DND-41 (cell line): ENCODE measurements at regions not wholly inside any gene's neighbourhood (a gene's known extent, or its start where the extent isn't known, plus 50 kb on each side); places are given as distances from the start of the nearest gene placed in this dataset.

Experiments used
- ATAC-seq: fragments of 200-7000 bp; cut with Tn5 transposase; 3 replicates; pipeline ENCODE4 v1.9.1; 2021; ENCODE audit warnings: low read depth; ENCODE audit not compliant: insufficient read depth
- DNase-seq: peaks from one replicate; pipeline ENCODE4 v3.0.0-alpha.2; 2020
- H2AFZ ChIP-seq: 2 replicates; pipeline ENCODE4 v1.6.0; 2012; ENCODE audit warnings: low read depth, low read length
- H3K27ac ChIP-seq: 2 replicates; pipeline ENCODE4 v1.5.1; 2012; ENCODE audit warnings: low read length, inconsistent platforms
- H3K27me3 ChIP-seq: fragments of 200-600 bp; sonication (generic); 2 replicates; pipeline ENCODE4 v1.6.0; 2012; ENCODE audit warnings: low read length, mild to moderate bottlenecking, inconsistent platforms; ENCODE audit not compliant: insufficient read depth, poor library complexity
- H3K36me3 ChIP-seq: 2 replicates; pipeline ENCODE4 v1.5.1; 2012; ENCODE audit warnings: low read length, inconsistent platforms; ENCODE audit not compliant: insufficient read depth
- H3K4me1 ChIP-seq: 2 replicates; pipeline ENCODE4 v1.5.1; 2012; ENCODE audit warnings: mild to moderate bottlenecking, low read length; ENCODE audit not compliant: insufficient read depth
- H3K4me2 ChIP-seq: 2 replicates; pipeline ENCODE4 v1.6.0; 2012; ENCODE audit warnings: mild to moderate bottlenecking, moderate library complexity, low read length, inconsistent platforms; ENCODE audit not compliant: insufficient read depth
- H3K4me3 ChIP-seq, 2 experiments: fragments of 200-600 bp in 1 of 2; shearing (Covaris generic) in 1 of 2; 2 replicates each; pipeline ENCODE4 v1.5.1; 2012 to 2016; ENCODE audit warnings: inconsistent platforms in 2 of 2, low read length in 2 of 2, mild to moderate bottlenecking in 2 of 2, low read depth in 1 of 2, moderate library complexity in 1 of 2
- H3K79me2 ChIP-seq: 2 replicates; pipeline ENCODE4 v1.6.0; 2012; ENCODE audit warnings: low read length, inconsistent platforms; ENCODE audit not compliant: insufficient read depth
- H3K9ac ChIP-seq: 2 replicates; pipeline ENCODE4 v1.6.0; 2012; ENCODE audit warnings: low read depth, mild to moderate bottlenecking, inconsistent platforms, low read length, moderate library complexity
- H3K9me3 ChIP-seq: 2 replicates; pipeline ENCODE4 v1.5.1; 2012; ENCODE audit warnings: low read length, moderate library complexity, mild to moderate bottlenecking, inconsistent platforms; ENCODE audit not compliant: insufficient read depth, severe bottlenecking
- H4K20me1 ChIP-seq: 2 replicates; pipeline ENCODE4 v1.6.0; 2012; ENCODE audit warnings: low read length; ENCODE audit not compliant: insufficient read depth
- EZH2 ChIP-seq: IDR thresholded peaks from 3 replicates; pipeline ENCODE4 v1.6.1; 2012; ENCODE audit warnings: borderline replicate concordance, low read depth, mild to moderate bottlenecking, moderate library complexity, low read length, inconsistent platforms; ENCODE audit not compliant: severe bottlenecking
- TF ChIP-seq, protein P1 (sequence below): IDR thresholded peaks from 2 replicates; pipeline ENCODE4 v1.5.1; 2012; ENCODE audit warnings: borderline replicate concordance, low read length, moderate library complexity, mild to moderate bottlenecking; ENCODE audit not compliant: poor library complexity, severe bottlenecking; ENCODE audit errors: extremely low read depth

DNA sequence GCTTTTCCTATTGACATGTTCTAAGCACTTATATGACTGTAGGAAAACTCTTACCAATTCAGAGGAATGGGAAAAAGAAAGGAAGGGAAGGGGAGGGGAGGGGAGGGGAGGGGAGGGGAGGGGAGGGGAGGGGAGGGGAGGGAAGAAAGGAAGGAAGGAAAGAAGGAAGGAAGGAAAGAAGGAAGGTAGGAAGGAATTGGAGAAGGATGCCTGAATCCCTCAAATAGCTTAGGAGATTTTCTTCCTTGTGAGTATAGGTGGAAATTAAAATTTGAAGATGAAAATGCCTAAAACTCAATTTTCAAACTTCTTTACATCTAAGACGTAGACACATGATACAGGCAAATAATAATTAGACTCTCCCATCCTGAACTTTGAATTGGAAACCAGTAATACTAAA lies 463.1 kb downstream of the SATB2 start:
- no peak for TF ChIP-seq EZH2
- TF ChIP-seq, protein P1, sequence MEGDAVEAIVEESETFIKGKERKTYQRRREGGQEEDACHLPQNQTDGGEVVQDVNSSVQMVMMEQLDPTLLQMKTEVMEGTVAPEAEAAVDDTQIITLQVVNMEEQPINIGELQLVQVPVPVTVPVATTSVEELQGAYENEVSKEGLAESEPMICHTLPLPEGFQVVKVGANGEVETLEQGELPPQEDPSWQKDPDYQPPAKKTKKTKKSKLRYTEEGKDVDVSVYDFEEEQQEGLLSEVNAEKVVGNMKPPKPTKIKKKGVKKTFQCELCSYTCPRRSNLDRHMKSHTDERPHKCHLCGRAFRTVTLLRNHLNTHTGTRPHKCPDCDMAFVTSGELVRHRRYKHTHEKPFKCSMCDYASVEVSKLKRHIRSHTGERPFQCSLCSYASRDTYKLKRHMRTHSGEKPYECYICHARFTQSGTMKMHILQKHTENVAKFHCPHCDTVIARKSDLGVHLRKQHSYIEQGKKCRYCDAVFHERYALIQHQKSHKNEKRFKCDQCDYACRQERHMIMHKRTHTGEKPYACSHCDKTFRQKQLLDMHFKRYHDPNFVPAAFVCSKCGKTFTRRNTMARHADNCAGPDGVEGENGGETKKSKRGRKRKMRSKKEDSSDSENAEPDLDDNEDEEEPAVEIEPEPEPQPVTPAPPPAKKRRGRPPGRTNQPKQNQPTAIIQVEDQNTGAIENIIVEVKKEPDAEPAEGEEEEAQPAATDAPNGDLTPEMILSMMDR: no peak
- H3K27me3 ChIP-seq: no peaks in the 10 kb centered on the region
- no peak overlapping the region for H3K27ac ChIP-seq
- no peaks in the 10 kb centered on the region for H3K9me3 ChIP-seq
- H3K36me3 ChIP-seq: no peaks in the 10 kb centered on the region
- DNase-seq (no peak), ATAC-seq (no peak)
- no peaks in the 10 kb centered on the region for H3K79me2 ChIP-seq
- no peaks in the 10 kb centered on the region for H4K20me1 ChIP-seq
- no peak overlapping the region for H3K9ac ChIP-seq
- no peak overlapping the region for H3K4me2 ChIP-seq
- H2AFZ ChIP-seq: no peak overlapping the region
- no peaks in the 10 kb centered on the region for H3K4me1 ChIP-seq
- H3K4me3 ChIP-seq: no peak overlapping the region

DNA sequence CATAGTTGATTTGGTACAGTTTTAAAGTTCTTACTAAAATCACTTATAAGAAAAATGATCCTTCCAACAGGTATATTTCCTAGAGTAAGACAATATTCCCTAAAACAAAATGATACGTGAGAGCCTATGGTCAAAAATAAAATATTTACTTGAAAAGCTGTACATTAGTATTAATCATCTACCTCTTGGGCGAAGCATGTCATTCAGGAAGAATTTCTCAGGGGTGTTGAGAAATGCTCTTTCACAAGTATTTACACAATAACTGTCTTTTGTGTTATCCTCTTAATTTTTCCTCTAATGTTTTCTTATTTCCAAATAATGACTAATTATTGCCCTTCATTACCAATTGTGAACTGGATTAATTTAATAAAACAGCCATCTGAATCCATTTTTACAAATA lies 466.3 kb downstream of the SATB2 start:
- H3K27ac ChIP-seq: no peak overlapping the region
- H3K4me3 ChIP-seq: no peak overlapping the region
- no peaks in the 10 kb centered on the region for H3K27me3 ChIP-seq
- H3K9me3 ChIP-seq: no peaks in the 10 kb centered on the region
- H3K4me1 ChIP-seq: no peaks in the 10 kb centered on the region
- no peak overlapping the region for H3K4me2 ChIP-seq
- ATAC-seq (no peak), DNase-seq (no peak)
- TF ChIP-seq, protein P1: no peak
- TF ChIP-seq EZH2: no peak
- H3K79me2 ChIP-seq: no peaks in the 10 kb centered on the region
- H3K36me3 ChIP-seq: no peaks in the 10 kb centered on the region
- H2AFZ ChIP-seq: no peak overlapping the region
- no peak overlapping the region for H3K9ac ChIP-seq
- no peaks in the 10 kb centered on the region for H4K20me1 ChIP-seq

DNA sequence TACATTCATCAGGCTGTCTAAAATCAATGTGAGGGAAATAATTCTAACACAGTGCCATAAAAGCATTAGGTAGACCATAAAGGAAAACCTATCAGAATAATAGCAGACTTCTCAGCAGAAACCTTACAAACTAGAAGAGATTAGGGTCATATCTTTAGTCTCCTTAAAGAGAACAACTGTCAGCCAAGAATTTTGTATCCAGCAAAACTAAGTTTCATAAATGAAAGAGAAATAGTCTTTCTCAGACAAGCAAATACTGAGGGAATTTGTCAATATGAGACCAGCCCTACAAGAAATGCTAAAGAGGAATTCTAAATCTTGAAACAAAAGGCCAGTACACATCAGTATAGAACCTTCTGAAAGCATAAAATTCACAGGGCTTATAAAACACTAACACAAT lies 482.0 kb downstream of the SATB2 start:
- TF ChIP-seq, protein P1: no peak
- no peak for TF ChIP-seq EZH2
- Histone ChIP-seq H3K4me2 (no peak overlapping the region), H3K9me3 (peaks cover 3% of the 10 kb centered on the region), H4K20me1 (no peaks in the 10 kb centered on the region), H3K27ac (no peak overlapping the region), H3K9ac (no peak overlapping the region), H2AFZ (no peak overlapping the region), H3K36me3 (no peaks in the 10 kb centered on the region), H3K4me3 (no peak overlapping the region), H3K4me1 (no peaks in the 10 kb centered on the region), H3K27me3 (no peaks in the 10 kb centered on the region), H3K79me2 (no peaks in the 10 kb centered on the region)
- ATAC-seq (no peak), DNase-seq (no peak)

DNA sequence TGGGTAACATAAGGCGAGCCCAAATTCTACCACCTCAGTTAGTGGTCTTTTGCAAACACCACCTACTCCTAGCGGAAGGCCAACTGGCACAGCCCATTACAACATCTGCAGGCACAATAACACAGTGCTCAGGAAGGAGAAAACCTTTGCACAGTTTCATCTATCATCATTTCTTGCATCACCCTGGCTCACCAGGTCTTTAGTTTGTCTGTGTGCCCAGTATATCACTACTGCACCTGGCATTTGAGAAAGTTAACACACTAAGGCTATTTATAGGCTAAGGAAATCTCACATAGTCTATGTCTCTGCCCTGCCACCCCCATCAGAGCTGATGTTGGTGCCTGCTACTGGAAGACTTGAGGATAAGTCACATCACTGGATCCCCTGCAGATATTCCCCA lies 484.0 kb downstream of the SATB2 start:
- no peak for ATAC-seq

More for the DNA sequence above, 484.0 kb downstream of the SATB2 start:
- H3K36me3 ChIP-seq: no peaks in the 10 kb centered on the region
- H3K4me3 ChIP-seq: no peak overlapping the region
- H2AFZ ChIP-seq: no peak overlapping the region
- no peak overlapping the region for H3K9ac ChIP-seq
- no peaks in the 10 kb centered on the region for H3K4me1 ChIP-seq
- H3K27ac ChIP-seq: no peak overlapping the region
- H3K4me2 ChIP-seq: no peak overlapping the region
- no peaks in the 10 kb centered on the region for H3K79me2 ChIP-seq
- no peaks in the 10 kb centered on the region for H4K20me1 ChIP-seq
- H3K9me3 ChIP-seq: peaks cover 3% of the 10 kb centered on the region
- no peak for DNase-seq
- H3K27me3 ChIP-seq: no peaks in the 10 kb centered on the region
- no peak for TF ChIP-seq EZH2
- TF ChIP-seq, protein P1: no peak
